ENCODE measurements at regions not wholly inside any gene's neighbourhood (a gene's known extent, or its start where the extent isn't known, plus 50 kb on each side); places are given as distances from the start of the nearest gene placed in this dataset.
"Not testable (repeated sequence)": the region's sequence is repeated elsewhere in the genome, so short reads cannot be mapped to it uniquely, and the experiment has no call there.

DNA sequence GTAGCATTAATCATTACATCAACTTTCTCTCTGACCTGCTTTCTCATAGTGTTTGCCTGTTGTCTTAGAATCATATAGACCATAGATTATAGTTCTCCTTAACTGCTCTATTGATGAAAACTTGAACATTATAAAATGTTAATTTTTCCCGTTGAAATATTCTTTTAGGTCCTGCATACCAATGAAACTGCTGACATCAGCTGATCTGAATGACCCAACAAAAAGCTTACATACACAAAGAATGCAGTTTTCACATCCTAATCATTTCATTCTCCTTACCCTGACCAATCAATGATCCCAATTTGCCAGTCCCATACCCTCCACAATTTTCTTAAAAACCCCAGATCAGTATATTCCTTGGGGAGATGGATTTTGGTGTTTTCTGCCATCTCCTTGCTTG is 302.9 kb upstream of the MBL2 start:
- no peak for DNase-seq (ENCODE audit: low spot score)

- DNase-seq (ENCODE audit: low spot score) = no peak
Measured at GRCh38 chr10:53072144-53072543, 299.6 kb upstream of the MBL2 start.

GRCh38 chr10:53071505-53072125 is 299.0 kb upstream of the MBL2 start:
- DNase-seq (ENCODE audit: low spot score) = no peak

GRCh38 chr10:53069013-53069412 is 296.4 kb upstream of the MBL2 start:
- no peak for DNase-seq (ENCODE audit: low spot score)

DNA sequence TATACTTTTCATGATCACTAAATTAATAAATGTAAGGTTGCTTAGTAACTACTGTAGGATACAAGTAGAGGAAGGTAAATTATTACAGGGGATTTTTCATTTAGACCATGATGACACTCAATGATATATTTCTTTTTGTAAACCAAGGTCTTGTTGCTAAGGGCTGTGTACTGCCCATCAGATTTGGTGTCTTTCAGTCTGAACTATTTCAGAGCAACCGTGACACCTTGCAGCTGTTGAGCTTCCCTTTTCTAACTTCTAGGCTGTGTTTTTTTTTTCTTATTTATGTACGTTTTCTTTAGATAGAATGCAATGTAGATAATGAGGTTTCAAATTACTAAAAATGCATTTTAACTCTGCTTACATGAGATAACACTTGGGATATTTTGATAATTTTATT is 292.0 kb upstream of the MBL2 start:
- no peak for DNase-seq (ENCODE audit: low spot score)

- no peak for DNase-seq (ENCODE audit: low spot score)
Measured at GRCh38 chr10:53063805-53064204, 291.2 kb upstream of the MBL2 start.

DNA sequence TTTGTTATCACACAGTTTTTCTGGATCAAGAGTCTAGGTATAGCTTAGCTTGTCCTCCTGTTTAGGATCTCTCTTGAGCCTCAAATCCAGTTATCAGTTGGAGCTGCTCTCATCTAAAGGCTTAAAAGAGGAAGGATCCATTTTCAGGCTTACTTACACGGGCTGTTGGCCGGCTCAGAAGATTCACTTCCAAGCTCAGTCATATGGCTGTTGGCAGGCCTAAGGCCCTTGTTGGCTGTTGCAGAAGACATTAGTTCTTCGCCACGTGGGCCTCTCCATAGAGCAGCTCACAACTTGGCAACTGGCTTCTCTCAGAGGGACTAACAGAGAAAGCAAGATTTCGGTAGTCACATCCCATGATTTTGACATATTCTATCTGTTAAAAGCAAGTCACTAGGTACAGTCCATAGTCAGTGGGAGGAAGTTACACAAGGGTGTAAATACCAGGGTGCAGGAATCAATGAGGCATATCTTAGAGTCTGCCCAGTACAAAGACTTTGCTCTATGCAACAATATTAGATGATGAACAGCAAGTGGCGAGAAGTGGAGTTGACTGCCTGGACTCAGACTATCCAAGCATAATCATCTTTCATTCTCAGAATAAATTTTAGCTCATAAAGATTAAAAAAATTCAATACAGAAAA is 280.1 kb upstream of the MBL2 start:
- DNase-seq (ENCODE audit: low spot score) = no peak

- DNase-seq (ENCODE audit: low spot score) = no peak
Measured at GRCh38 chr10:53045315-53045714, 272.7 kb upstream of the MBL2 start.

DNA sequence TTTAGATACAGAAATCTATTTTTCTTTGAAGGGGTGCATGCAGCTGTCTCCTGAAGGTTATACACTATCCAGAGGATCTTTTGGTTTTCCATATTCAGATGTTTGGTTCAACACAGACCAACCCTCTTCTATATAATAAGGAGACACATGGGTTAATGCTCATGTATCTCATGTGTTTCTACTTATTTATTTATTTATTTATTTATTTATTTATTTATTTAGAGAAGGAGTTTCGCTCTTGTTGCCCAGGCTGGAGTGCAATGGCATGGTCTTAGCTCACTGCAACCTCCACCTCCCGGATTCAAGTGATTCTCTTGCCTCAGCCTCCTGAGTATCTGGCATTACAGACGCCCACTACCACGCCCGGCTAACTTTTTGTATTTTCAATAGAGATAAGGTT is 263.2 kb upstream of the MBL2 start:
- not testable (repeated sequence) for DNase-seq (ENCODE audit: low spot score)

- no peak for DNase-seq (ENCODE audit: low spot score)
Measured at GRCh38 chr10:53033396-53033795, 260.8 kb upstream of the MBL2 start.

DNA sequence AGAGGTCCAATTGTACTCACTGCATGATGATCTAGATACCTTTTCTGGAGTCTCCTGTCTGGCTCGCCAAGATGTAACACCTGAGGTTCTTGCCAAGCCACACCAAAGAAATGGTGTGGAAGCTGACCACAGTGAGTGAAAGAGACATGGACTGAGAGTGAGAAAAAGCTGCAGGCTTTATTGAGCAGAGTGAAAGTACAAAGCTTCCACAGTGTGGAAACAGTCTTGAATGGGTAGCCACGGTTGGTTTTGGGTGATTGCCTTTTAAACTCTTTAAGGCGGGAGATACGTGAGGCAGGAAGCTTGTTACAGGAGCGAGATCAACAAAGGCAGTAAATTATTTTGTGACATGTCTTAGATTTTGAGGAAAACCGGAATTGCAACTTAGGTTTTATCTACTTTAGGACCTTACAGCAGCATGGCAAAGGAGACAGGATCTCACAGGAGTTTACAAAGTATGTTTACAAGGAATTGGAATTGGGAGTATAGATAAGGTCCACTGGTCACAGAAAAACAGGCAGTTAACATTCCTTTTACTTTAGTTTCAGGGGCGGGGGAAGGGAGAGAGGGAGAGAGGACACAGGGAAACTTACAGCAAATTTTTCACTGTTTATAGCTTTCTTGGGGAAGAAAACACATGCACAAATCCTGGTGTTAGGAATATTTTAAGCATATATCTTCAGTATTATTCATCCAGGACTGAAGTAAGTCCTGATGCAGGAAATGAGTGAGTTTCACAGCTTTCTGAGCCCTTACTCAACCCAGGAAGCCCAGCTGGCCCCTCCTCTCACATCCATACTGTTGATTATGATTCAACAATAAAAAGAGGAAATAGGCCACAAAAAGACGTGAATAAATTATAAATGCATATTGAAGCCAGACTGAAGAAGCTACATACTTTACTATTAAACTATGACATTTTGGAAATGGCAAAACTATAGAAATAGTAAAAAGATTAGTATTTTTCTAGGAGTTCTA is 257.6 kb upstream of the MBL2 start:
- peak; percentile 73 for DNase-seq (ENCODE audit: low spot score)

DNA sequence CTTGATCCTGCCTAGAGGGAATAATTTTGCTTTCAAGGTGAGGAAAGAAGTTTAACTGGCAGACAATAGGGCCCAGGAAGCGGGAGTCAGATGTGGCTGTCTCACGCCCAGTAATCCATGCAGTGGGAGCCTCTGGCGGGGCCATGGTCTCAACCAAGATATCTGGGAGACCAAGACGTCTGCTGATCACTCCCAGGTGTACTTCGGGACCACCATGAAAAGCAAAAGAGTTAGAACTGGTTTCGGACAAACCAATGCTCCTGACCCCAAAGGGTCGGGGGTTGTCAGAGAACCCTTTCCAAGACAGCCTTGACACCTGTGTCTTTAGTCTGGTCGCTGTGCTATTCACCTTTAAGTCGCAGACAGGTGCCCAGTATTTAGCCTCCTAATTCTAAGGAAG is 256.9 kb upstream of the MBL2 start:
- no peak for DNase-seq (ENCODE audit: low spot score)

DNA sequence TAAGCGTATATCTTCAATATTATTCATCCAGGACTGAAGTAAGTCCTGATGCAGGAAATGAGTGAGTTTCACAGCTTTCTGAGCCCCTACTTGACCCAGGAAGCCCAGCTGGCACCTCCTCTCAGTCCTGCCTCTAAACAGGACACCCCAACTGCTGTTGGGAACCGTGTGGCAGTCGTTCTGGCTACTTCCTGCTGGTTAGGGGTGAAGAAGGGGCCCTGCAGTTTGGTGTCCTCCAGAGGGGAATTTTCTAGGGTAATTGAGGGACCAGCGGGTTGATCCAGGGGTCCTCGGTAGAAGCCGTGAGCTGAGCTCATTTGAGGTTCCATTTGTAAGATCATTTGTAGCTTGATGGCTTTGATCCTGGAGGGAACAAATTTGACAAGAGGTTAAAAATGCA is 253.2 kb upstream of the MBL2 start:
- DNase-seq (ENCODE audit: low spot score) = not testable (repeated sequence)

DNA sequence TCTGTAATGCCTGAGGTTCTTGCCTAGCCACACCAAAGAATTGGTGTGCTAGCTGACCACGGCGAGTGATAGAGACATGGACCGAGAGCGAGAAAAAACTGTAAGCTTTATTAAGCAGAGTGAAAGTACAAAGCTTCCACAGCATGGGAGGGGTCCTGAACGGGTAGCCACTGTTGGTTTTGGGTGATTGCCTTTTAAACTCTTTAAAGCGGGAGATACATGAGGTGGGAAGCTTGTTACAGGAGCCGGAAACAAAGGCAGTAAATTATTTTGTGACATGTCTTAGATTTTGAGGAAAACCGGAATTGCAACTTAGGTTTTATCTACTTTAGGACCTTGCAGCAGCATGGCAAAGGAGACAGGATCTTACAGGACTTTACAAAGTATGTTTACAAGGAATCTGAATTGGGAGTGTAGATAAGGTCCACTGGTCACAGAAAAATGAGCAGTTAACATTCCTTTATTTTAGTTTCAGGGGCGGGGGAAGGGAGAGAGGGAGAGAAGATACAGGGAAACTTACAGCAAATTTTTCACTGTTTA is 252.7 kb upstream of the MBL2 start:
- DNase-seq (ENCODE audit: low spot score) = peak; percentile 1

GRCh38 chr10:53023411-53023810 is 250.8 kb upstream of the MBL2 start:
- no peak for DNase-seq (ENCODE audit: low spot score)

DNA sequence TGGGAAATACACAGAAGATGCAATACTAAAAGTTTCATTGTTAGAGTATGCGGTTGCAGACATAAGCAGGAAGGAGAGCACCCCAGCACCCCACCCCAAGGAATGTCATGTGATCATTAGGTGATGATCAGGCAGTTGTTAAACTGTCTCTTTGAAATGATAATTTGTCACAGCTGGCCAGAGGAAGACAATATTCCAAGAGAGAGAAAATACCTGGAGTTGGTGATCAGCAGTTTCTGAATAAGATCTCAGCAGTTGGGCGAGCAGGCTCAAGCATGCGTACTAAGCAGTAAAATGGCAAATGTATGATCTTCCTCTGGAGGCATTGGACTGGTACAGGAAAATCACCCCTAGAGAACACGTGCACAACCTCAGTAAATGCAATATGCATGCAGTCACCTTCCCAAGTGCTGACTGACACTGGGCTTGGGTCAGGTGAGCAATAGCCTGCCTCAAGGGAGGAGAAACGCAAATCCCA is 250.1 kb upstream of the MBL2 start:
- no peak for DNase-seq (ENCODE audit: low spot score)

DNA sequence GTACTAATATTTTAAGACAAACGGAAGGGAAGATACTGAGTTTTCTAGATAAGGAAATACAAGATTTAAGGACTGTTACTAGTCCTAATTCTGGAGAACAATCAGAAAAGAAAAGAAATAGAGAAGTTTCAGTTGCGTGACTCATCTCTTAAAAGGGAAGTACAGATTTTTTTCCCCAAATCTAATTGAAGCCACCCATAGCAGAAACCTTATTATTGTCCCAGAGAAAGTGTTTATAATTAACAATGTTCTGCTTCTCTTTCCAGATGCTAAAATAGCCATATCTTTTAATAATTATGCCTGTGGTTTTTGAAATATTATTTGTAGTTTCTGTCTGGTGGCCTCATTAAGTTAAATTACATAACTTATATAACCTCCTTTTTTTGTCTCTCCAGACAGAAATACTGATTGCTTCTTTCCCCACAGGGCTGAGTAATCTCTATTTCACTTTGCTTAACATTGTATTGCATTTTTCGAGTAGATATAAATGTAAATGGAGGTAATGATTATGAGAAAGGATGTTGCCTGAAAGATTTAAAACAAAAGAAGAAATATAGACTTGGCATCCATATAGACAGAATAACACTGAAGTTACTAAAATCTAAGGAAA is 240.7 kb upstream of the MBL2 start:
- DNase-seq (ENCODE audit: low spot score) = no peak

DNA sequence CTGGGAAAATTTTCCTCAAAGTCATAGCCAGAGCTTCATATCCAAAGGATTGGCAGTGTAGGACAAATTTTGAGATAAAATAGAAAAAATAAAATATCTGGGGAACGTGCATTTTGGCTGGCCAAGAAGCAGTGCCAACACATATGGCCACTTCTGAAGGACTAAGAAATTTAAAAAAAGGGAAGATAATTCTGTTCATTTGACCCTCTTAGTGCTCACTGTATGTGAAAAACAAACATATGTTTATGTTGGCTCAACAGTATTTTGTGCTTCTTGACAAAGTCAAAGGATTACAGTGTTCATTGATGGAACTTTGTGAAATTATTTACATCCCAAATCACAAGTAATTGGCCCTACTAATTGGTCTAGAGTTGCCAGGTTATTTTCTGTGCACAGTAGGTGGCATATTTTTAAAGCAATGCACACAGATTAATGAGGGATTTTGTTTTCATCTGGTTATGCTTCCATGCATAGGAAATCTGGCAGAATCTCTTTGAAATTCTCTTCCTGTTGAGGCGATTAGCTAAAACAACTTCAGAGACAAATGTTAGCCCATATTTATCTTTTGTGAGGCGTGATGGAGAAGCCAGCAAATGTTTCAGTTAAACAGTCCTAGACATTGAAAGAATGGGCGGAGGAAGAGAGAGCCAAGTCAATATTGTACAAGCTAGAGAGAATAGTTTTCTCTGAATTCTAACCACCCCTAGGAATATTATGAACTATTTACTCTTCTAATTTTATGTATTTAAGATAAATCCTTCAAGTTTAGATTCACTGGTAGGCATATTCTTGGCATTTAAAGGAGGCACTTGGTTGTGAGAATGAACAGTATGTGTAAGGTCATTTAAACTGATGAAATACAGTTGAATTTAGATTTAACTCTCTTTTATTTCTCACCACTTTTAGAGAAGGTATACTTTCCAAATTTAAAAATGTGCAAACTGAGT is 237.7 kb upstream of the MBL2 start:
- DNase-seq (ENCODE audit: low spot score) = no peak

DNA sequence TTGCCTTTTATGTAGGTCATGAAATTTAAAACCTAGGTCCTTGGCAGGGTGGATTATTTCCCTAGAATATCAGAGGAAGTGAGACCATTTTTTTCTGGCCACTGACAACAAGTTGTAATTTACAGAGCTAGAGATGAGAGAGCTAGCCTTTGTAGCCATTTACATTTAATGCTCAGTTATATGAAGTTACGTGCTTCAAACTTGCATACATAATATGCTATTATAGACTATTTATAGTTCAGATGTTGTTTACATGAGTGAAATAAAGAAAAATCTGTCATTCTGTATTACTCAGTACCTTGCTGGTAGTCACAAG is 234.9 kb upstream of the MBL2 start:
- no peak for DNase-seq (ENCODE audit: low spot score)

- DNase-seq (ENCODE audit: low spot score) = no peak
Measured at GRCh38 chr10:53006663-53007526, 234.3 kb upstream of the MBL2 start.
